SK-N-SH (cell line): ENCODE measurements at regions not wholly inside any gene's neighbourhood (a gene's known extent, or its start where the extent isn't known, plus 50 kb on each side); places are given as distances from the start of the nearest gene placed in this dataset.

Experiments used
- CTCF ChIA-PET: fragments of 300-600, 350-600 bp; formaldehyde crosslinking; extraction: SDS; loops from one replicate; lab custom pipeline; 2021; lab: Yijun Ruan, JAX
- POLR2A ChIA-PET: fragments of 350-600 bp; sonication (Branson Sonifier 250); formaldehyde crosslinking; extraction: SDS; loops from one replicate; lab custom pipeline; 2020; ENCODE audit warnings: antibody characterized with exemption, inconsistent platforms; lab: Yijun Ruan, JAX
- DNase-seq: peaks from one replicate; pipeline ENCODE4 v3.0.0; 2012
- H2AFZ ChIP-seq: fragments of 200-600 bp; sonication (generic); 2 replicates; pipeline ENCODE4 v1.8.1; 2016; ENCODE audit warnings: antibody characterized with exemption, mild to moderate bottlenecking, low read depth
- H3F3A ChIP-seq: fragments of 200-600 bp; sonication (generic); replicated peaks from 2 replicates; pipeline ENCODE3; 2016; ENCODE audit warnings: antibody characterized with exemption, mild to moderate bottlenecking; ENCODE audit not compliant: insufficient read depth
- H3K27ac ChIP-seq, 2 experiments: fragments of 200-500 bp in 1 of 2; fragments of 200-600 bp in 1 of 2; sonication (Bioruptor generic) in 1 of 2; sonication (generic), shearing (Covaris generic) in 1 of 2; 2 replicates each; pipeline versions ENCODE4 v1.5.1 to v1.6.1; 2014 to 2016; ENCODE audit warnings: low read depth in 2 of 2, inconsistent platforms in 1 of 2, low read length in 1 of 2, mild to moderate bottlenecking in 1 of 2, mixed read lengths in 1 of 2
- H3K27me3 ChIP-seq: fragments of 200-600 bp; sonication (generic), shearing (Covaris generic); 2 replicates; pipeline ENCODE4 v1.6.1; 2016; ENCODE audit warnings: mixed run types; ENCODE audit not compliant: insufficient read depth
- H3K36me3 ChIP-seq, 2 experiments: fragments of 200-500 bp in 1 of 2; fragments of 200-600 bp in 1 of 2; sonication (Bioruptor generic) in 1 of 2; sonication (generic) in 1 of 2; replicated peaks in 1 of 2; 2 replicates each; pipeline versions ENCODE3 to v1.5.1; 2014 to 2016; ENCODE audit warnings: low read length in 1 of 2, mild to moderate bottlenecking in 1 of 2; ENCODE audit not compliant: insufficient read depth in 2 of 2, control insufficient read depth in 1 of 2
- H3K4me1 ChIP-seq, 2 experiments: fragments of 200-500 bp in 1 of 2; fragments of 200-600 bp in 1 of 2; sonication (Bioruptor generic) in 1 of 2; sonication (generic), shearing (Covaris generic) in 1 of 2; 2 replicates each; pipeline versions ENCODE4 v1.5.1 to v1.6.1; 2014 to 2016; ENCODE audit warnings: low read depth in 1 of 2, low read length in 1 of 2, mixed run types in 1 of 2; ENCODE audit not compliant: insufficient read depth in 2 of 2, control insufficient read depth in 1 of 2
- H3K4me2 ChIP-seq: fragments of 200-600 bp; sonication (generic), shearing (Covaris generic); 2 replicates; pipeline ENCODE4 v1.6.1; 2017; ENCODE audit warnings: mixed run types
- H3K4me3 ChIP-seq, 2 experiments: fragments of 200-500 bp in 1 of 2; fragments of 200-600 bp in 1 of 2; sonication (Bioruptor generic) in 1 of 2; sonication (generic), shearing (Covaris generic) in 1 of 2; 2 replicates each; pipeline versions ENCODE4 v1.5.1 to v1.8.1; 2014 to 2016; ENCODE audit warnings: low read depth in 2 of 2, inconsistent platforms in 1 of 2, low read length in 1 of 2, mild to moderate bottlenecking in 1 of 2, mixed read lengths in 1 of 2, moderate library complexity in 1 of 2
- H3K79me2 ChIP-seq: fragments of 200-600 bp; sonication (generic); 2 replicates; pipeline ENCODE4 v1.8.1; 2017; ENCODE audit warnings: mild to moderate bottlenecking; ENCODE audit not compliant: insufficient read depth
- H3K9ac ChIP-seq: fragments of 200-600 bp; sonication (generic); 2 replicates; pipeline ENCODE4 v1.6.1; 2017; ENCODE audit warnings: mixed run types
- H3K9me2 ChIP-seq: fragments of 200-600 bp; sonication (generic); 2 replicates; pipeline ENCODE4 v1.6.1; 2017; ENCODE audit warnings: mixed run types
- H3K9me3 ChIP-seq: fragments of 200-600 bp; sonication (generic); 2 replicates; pipeline ENCODE4 v1.6.1; 2017; ENCODE audit warnings: mixed run types, mild to moderate bottlenecking, moderate library complexity
- H4K20me1 ChIP-seq: fragments of 200-600 bp; sonication (generic); 2 replicates; pipeline ENCODE4 v1.6.1; 2017; ENCODE audit warnings: mild to moderate bottlenecking, mixed run types; ENCODE audit not compliant: insufficient read depth
- CHD2 ChIP-seq: fragments of 150-350 bp; IDR thresholded peaks from 2 replicates; pipeline ENCODE4 v1.6.1; 2018; ENCODE audit warnings: low read length; ENCODE audit not compliant: partially characterized antibody
- ELF1 ChIP-seq: IDR thresholded peaks from 2 replicates; pipeline ENCODE4 v1.4.0; 2012
- EP300 ChIP-seq, 2 experiments: IDR thresholded peaks; 2 replicates each; pipeline versions ENCODE4 v1.4.0 to v1.6.1; 2012; ENCODE audit warnings: borderline replicate concordance in 1 of 2, low read depth in 1 of 2, low read length in 1 of 2
- EZH2phosphoT487 ChIP-seq: fragments of 200-600 bp; sonication (generic); IDR thresholded peaks from 2 replicates; pipeline ENCODE4 v1.6.1; 2017; ENCODE audit warnings: low read depth, mixed run types, mild to moderate bottlenecking, antibody characterized with exemption, moderate library complexity, borderline replicate concordance
- FOSL2 ChIP-seq: IDR thresholded peaks from 2 replicates; pipeline ENCODE4 v1.4.0; 2012; ENCODE audit warnings: low read depth, mild to moderate bottlenecking, moderate library complexity, borderline replicate concordance
- FOXJ3 ChIP-seq: sonication (generic); formaldehyde crosslinking; IDR thresholded peaks from 2 replicates; pipeline ENCODE4 v1.5.1; 2020; ENCODE audit warnings: mild to moderate bottlenecking, missing genetic modification reagents
- FOXM1 ChIP-seq: IDR thresholded peaks from 2 replicates; pipeline ENCODE4 v1.4.0; 2012; ENCODE audit warnings: low read depth, mild to moderate bottlenecking
- GABPA ChIP-seq: IDR thresholded peaks from 2 replicates; pipeline ENCODE4 v1.4.0; 2012; ENCODE audit warnings: low read depth, mild to moderate bottlenecking
- MAX ChIP-seq: IDR thresholded peaks from 2 replicates; pipeline ENCODE4 v1.4.0; 2012; ENCODE audit warnings: low read depth
- POLR2AphosphoS5 ChIP-seq: IDR thresholded peaks from 2 replicates; pipeline ENCODE4 v1.6.1; 2012; ENCODE audit warnings: low read depth, low read length
- RFX5 ChIP-seq: IDR thresholded peaks from 2 replicates; pipeline ENCODE4 v1.6.1; 2012; ENCODE audit warnings: mild to moderate bottlenecking, improper control_type of control experiment, low read length
- RXRA ChIP-seq: IDR thresholded peaks from 2 replicates; pipeline ENCODE4 v1.4.0; 2012; ENCODE audit warnings: low read depth, mild to moderate bottlenecking, borderline replicate concordance
- SIN3A ChIP-seq: IDR thresholded peaks from 2 replicates; pipeline ENCODE4 v1.6.1; 2012; ENCODE audit warnings: low read depth, mild to moderate bottlenecking, low read length, moderate library complexity, borderline replicate concordance
- TAF1 ChIP-seq: IDR thresholded peaks from 2 replicates; pipeline ENCODE4 v1.6.1; 2012; ENCODE audit warnings: low read depth, mild to moderate bottlenecking, low read length, moderate library complexity, borderline replicate concordance
- TCF12 ChIP-seq: IDR thresholded peaks from 2 replicates; pipeline ENCODE4 v1.4.0; 2012
- ZBTB33 ChIP-seq: IDR thresholded peaks from 2 replicates; pipeline ENCODE4 v1.4.0; 2012; ENCODE audit warnings: low read depth, borderline replicate concordance
- WGBS: methylation state at CpG from one replicate; pipeline ENCODE4 v1.1.6; 2017; ENCODE audit warnings: low lambda C conversion rate; 5-methylcytosine and 5-hydroxymethylcytosine counted together
- TF ChIP-seq, protein P1 (sequence below): fragments of 200-600 bp; sonication (generic); IDR thresholded peaks from 2 replicates; pipeline ENCODE4 v1.6.1; 2017; ENCODE audit warnings: antibody characterized with exemption, mild to moderate bottlenecking, moderate library complexity
- TF ChIP-seq, protein P2 (sequence below): fragments of 150-350 bp; IDR thresholded peaks from 2 replicates; pipeline ENCODE4 v1.6.1; 2017; ENCODE audit warnings: antibody characterized with exemption, low read length, low read depth, borderline replicate concordance

DNA sequence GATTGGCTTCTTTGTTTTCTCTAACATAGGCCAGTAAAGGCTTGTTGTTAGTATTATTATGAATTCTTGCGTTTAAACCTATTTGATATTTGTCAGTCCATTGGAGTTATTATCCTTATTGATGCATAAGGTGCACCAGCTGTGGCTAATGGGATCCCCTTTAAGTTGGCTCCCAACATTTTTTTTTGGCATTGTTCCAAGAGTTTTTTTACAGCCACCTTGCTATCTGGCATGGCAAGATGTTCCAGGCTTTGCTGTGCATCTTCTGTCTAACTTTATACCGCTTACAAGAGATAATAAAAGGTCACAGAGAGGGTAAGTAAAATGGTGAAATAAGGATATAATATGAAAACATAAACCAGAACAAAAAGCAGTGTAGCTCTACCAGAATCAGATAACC is 157.5 kb upstream of the TACR1 start:
- Histone ChIP-seq H3K9ac (no peak overlapping the region), H3K27me3 (no peaks in the 10 kb centered on the region), H3K9me3 (no peaks in the 10 kb centered on the region; the same call in 1 of the 2 replicates), H3K9me2 (no peaks in the 10 kb centered on the region), H3K4me2 (no peak overlapping the region), H3K36me3 (no peaks in the 10 kb centered on the region), H3K27ac (no peak overlapping the region), H3F3A (no peaks in the 10 kb centered on the region), H3K4me1 (no peaks in the 10 kb centered on the region; a peak in 1 of 4 replicates), H3K79me2 (no peaks in the 10 kb centered on the region), H3K4me3 (no peak overlapping the region), H4K20me1 (no peaks in the 10 kb centered on the region), H2AFZ (no peak overlapping the region)
- 47% methylated on average over 2 of the region's 2 CpGs for WGBS
- no peak for TF ChIP-seq EZH2phosphoT487
- DNase-seq = no peak
- ChIA-PET POLR2A (no interaction called here), CTCF (no interaction called here)

DNA sequence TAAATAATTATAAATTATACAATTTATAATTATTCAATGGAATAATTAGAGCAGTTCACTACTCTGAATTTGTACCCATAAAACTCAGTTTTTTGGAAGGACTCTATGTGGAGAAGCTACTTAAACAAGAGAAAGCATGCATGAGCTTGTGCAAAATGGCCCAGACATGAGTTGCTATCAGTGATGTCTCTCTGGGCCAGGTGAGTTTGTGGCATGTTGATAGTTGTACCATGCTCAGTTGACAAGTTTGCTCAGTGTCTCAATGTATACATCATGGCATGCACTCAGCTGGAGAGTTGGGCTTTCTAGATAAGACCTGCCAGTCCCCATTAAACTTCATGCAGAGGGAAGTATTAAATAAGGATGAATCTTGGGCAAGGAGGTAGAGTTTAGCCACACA is 153.8 kb upstream of the TACR1 start:
- Histone ChIP-seq H4K20me1 (no peaks in the 10 kb centered on the region), H2AFZ (no peak overlapping the region), H3K27ac (no peak overlapping the region), H3K27me3 (no peaks in the 10 kb centered on the region), H3K4me3 (no peak overlapping the region), H3K9ac (no peak overlapping the region), H3K36me3 (no peaks in the 10 kb centered on the region), H3F3A (no peaks in the 10 kb centered on the region), H3K4me2 (no peak overlapping the region), H3K4me1 (no peaks in the 10 kb centered on the region), H3K79me2 (no peaks in the 10 kb centered on the region), H3K9me3 (no peaks in the 10 kb centered on the region), H3K9me2 (no peaks in the 10 kb centered on the region)
- POLR2A ChIA-PET = no interaction called here
- DNase-seq = no peak
- TF ChIP-seq GABPA (no peak), FOXJ3 (CRISPR knock-in tag) (no peak), RXRA (no peak), SIN3A (no peak), CHD2 (no peak), MAX (no peak), TAF1 (no peak), ELF1 (no peak), ZBTB33 (no peak), TCF12 (no peak), EP300 (IDR thresholded peaks at IDR 0.05; ENCODE audit: borderline replicate concordance in 1 of 2, low read depth in 1 of 2, low read length in 1 of 2) (no peak), EZH2phosphoT487 (no peak), FOXM1 (no peak), RFX5 (no peak), FOSL2 (no peak), POLR2AphosphoS5 (no peak)
- TF ChIP-seq, protein P1, sequence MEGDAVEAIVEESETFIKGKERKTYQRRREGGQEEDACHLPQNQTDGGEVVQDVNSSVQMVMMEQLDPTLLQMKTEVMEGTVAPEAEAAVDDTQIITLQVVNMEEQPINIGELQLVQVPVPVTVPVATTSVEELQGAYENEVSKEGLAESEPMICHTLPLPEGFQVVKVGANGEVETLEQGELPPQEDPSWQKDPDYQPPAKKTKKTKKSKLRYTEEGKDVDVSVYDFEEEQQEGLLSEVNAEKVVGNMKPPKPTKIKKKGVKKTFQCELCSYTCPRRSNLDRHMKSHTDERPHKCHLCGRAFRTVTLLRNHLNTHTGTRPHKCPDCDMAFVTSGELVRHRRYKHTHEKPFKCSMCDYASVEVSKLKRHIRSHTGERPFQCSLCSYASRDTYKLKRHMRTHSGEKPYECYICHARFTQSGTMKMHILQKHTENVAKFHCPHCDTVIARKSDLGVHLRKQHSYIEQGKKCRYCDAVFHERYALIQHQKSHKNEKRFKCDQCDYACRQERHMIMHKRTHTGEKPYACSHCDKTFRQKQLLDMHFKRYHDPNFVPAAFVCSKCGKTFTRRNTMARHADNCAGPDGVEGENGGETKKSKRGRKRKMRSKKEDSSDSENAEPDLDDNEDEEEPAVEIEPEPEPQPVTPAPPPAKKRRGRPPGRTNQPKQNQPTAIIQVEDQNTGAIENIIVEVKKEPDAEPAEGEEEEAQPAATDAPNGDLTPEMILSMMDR = no peak
- TF ChIP-seq, protein P2, sequence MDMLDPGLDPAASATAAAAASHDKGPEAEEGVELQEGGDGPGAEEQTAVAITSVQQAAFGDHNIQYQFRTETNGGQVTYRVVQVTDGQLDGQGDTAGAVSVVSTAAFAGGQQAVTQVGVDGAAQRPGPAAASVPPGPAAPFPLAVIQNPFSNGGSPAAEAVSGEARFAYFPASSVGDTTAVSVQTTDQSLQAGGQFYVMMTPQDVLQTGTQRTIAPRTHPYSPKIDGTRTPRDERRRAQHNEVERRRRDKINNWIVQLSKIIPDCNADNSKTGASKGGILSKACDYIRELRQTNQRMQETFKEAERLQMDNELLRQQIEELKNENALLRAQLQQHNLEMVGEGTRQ = no peak
- CTCF ChIA-PET = no interaction called here
